SKM-1 (cell line): ENCODE measurements at regions not wholly inside any gene's neighbourhood (a gene's known extent, or its start where the extent isn't known, plus 50 kb on each side); places are given as distances from the start of the nearest gene placed in this dataset.
"Not testable (repeated sequence)": the region's sequence is repeated elsewhere in the genome, so short reads cannot be mapped to it uniquely, and the experiment has no call there.

ENCODE experiments used
- DNase-seq: peaks from one replicate; lab custom pipeline; 2025; ENCODE audit not compliant: unreplicated experiment; lab: John Stamatoyannopoulos, UW

DNA sequence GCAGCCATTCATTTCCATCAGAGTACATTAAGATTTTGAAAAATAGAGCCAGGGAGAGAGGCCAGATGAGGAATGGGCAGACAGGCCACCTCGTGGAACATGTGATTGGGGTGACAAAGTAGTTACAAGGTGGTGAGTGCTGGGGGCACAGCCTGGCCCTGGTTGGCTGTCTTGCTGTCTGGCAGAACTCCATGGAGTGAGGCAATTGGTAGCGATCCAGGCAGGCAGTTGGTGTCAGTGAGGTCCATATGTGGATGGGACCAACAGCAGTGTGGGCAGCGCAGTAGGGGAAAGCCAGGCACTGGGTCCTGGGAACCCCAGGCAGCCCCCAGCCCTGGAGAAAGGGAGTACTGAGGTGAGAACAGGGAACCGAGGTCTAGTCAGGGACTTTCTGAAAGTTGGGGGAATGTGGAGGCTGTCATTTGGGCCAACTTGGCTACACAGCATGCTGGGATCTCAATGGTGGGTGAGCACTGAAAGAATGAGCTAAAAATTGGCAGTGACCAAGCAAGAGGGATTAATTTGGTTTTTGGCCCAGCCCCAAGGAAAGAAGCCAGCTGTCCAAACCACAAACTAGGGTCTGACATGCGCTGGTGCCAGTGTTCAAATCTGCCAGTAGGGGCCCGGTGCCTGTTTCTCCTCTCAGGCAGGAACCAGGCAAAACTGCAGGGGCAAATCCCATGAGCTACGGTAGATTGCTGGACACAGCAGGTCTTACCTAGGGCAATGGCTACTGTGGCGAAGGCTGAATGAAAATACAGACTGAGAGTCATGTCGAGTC, 61.4 kb upstream of the E2F3 start:
- DNase-seq = no peak

DNA sequence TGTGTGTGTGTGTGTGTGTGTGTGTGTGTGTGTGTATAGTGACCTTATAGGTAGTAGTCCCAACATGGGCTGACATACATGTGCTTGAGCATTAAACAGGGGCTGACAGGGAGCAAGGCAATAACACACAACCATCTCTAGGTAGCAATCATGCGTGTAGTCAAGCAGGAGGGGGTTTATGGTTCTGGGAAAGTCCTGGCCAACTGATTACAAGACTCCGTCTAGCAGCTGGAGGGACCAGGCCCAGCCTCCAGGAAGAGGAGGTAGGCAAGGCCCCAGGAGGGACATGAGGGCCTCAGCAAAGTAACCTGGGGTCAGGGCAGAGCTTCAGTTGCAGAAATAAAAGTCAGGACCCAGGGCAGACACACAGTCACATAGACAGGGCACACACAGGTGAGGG, 60.6 kb upstream of the E2F3 start:
- DNase-seq = no peak

DNA sequence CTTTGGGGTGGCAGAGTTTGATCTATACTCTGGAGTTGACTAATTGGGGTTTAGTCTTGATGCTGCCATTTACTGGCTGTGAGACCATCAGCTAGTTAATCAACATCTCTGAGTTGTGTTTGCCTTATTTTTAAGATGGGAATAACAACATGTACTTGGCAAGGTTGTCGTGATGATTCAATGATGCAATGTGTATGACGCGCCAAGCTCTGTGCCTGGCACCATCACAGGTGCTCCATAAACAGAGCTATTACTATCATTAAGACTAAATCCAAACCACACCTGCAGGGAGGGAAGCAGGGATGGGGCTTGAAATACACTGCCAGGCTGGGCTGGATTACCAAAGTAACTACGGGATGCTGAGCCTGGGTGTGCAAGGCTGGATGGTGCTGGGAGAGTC, 60.1 kb upstream of the E2F3 start:
- DNase-seq = no peak

DNA sequence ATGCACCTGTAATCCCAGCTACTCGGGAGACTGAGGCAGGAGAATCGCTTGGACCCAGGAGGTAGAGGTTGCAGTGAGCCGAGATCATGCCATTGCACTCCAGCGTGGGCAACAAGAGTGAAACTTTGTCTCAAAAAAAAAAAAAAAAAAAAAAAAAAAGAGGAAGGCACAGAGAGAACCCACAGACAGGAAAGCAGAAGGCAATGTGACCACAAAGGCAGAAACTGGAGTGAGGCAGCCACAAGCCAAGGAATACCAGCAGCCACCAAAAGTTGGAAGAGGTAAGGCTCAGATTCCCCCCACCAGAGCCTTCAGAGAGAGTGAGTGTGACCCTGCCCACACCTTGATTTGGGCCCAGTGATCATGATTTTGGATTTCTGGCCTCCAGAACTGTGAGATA, 54.7 kb upstream of the E2F3 start:
- not testable (repeated sequence) for DNase-seq

DNA sequence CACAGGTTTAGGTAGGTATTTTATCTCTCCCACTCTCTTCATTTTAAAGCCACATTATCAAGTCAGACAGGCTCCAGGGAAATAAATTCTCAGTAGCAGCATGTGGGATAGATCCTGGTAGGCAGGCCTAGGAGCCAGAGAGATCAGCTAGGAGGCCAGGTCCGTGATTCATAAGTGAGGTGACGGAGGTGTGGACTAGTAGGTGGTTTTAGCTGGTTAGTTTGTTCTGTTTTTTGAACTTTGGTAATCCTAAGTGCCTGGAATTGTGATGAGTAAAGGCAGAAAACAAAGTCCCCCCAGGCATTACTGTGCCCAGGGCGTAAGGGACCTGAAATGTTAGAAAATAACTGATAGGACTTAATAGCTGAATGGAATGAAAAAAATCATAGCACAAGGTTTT, 53.6 kb upstream of the E2F3 start:
- no peak for DNase-seq

- DNase-seq = no peak
Measured at GRCh38 chr6:20349225-20349624, 52.5 kb upstream of the E2F3 start.

DNA sequence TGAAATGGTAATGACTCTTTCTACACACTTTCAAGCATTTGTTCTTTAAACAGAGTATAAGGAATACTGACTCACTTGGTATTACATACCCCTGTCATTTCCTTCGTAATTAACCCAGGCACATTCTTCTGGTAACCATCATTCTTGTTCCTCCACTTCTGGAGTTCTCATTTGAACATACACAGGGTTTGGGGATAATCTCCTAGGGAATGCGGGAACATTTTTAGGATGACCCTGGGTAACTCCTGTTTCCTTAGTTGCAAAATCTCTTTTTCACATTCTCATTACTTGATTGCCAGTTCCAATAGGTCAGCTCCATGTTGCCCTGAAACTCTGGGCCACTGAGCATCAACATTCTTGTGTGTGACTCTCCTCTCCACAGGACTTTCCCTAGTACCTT, 51.5 kb upstream of the E2F3 start:
- DNase-seq = no peak

DNA sequence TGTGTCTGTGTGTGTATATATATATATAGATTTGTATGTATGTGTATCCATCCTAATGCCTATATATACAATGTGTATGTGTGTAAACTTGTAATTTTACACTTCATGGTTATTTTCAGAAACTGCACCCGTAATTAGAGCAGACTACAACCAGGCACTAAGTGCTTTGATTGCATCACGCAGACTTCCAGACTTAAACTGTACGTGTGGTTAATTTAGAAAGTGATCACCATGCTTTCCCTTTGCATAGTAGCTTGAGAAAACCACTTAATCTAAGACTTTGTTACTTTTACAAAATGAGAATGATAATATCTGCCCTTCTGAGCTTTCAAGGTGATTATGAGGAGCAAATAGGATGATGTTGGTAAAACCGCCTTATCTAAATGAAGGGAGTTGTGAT, 50.1 kb upstream of the E2F3 start:
- no peak for DNase-seq
